ENCODE measurements at regions not wholly inside any gene's neighbourhood (a gene's known extent, or its start where the extent isn't known, plus 50 kb on each side); places are given as distances from the start of the nearest gene placed in this dataset.
"Not testable (repeated sequence)": the region's sequence is repeated elsewhere in the genome, so short reads cannot be mapped to it uniquely, and the experiment has no call there.

DNA sequence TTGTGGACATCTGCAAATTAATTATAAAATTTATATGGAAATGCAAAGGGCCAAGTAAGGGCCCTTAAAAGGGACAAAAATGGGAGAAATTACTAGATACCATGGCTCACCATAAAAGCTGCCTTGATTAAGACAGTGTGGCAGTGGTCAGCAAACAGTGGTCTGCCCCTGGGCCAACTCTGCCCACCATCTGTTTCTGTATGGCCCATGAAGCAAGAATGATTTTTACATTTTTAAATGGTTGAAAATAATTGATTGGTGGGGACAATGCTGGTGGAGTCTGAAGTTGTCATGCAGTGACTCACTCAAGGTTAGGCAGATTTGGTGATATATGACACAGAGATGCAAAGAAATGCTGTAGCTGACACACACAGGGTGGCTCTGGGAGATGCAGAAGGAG is 295.6 kb downstream of the RTP5 start:
- not testable (repeated sequence) for H3K9me3 ChIP-seq, H4K20me1 ChIP-seq

DNA sequence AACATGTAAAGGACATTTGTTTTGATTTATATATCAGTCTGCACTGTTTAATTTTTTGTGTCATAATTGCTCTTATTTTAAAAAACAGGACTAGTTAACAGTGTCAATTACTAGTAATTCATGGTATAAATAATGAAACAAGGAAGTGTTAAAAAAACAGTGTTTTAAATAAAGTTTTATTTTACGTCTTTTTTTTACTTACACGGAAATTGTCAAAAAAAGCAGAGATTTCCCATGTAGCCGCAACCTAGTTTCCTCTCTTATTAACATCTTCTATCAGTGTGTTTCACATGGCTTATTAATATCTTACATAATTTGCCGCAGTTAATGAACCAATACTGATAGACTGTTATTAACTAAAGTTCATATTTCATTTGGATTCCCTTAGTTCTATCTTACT is 301.8 kb downstream of the RTP5 start:
- H4K20me1 ChIP-seq, H3K4me3 ChIP-seq, H3K9ac ChIP-seq, H3K27me3 ChIP-seq, H3K4me1 ChIP-seq, H3K9me3 ChIP-seq, H3K4me2 ChIP-seq, H3K27ac ChIP-seq, H3K36me3 ChIP-seq: not testable (repeated sequence)

More for the DNA sequence above, 295.6 kb downstream of the RTP5 start:
- not testable (repeated sequence) for H3K27me3 ChIP-seq, H3K27ac ChIP-seq, H3K9ac ChIP-seq, H3K4me2 ChIP-seq, H3K4me1 ChIP-seq, H3K36me3 ChIP-seq, H3K4me3 ChIP-seq
